B cell (primary cell): ENCODE measurements at regions not wholly inside any gene's neighbourhood (a gene's known extent, or its start where the extent isn't known, plus 50 kb on each side); places are given as distances from the start of the nearest gene placed in this dataset.

Experiments
- EZH2 ChIP-seq: IDR thresholded peaks from 2 replicates; pipeline ENCODE4 v1.6.1; 2012; ENCODE audit warnings: borderline replicate concordance, low read depth, mild to moderate bottlenecking, moderate library complexity, low read length; ENCODE audit not compliant: insufficient read depth, poor library complexity, severe bottlenecking
- TF ChIP-seq, protein P1 (sequence below): fragments of 200-600 bp; IDR thresholded peaks from one replicate; pipeline ENCODE4 v1.8.0; 2022; ENCODE audit warnings: antibody characterized with exemption, mild to moderate bottlenecking

DNA sequence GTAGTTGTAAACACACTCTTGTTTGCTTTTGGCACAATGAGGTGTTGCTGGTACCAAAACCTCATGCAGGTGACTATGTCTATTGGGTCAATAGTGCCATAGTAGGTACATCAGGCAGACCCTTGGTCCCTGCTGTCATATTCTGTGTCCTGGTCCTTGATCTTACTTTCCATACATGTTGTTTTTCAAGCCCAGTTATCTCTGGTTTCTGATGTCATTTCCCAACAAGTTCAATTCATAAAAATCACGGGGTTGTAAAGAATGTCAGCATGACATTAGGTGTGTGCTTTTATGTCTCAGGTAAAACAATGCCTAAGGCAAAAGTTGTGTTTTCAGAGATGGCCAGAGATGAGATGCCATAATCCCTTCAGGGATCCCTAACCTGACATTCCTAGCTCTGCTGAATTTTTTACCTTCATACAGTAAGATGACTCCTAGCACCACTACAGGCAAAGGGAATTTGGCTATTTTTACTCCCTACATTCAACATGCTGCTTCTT lies 390.3 kb upstream of the PKN2 start:
- TF ChIP-seq, protein P1, sequence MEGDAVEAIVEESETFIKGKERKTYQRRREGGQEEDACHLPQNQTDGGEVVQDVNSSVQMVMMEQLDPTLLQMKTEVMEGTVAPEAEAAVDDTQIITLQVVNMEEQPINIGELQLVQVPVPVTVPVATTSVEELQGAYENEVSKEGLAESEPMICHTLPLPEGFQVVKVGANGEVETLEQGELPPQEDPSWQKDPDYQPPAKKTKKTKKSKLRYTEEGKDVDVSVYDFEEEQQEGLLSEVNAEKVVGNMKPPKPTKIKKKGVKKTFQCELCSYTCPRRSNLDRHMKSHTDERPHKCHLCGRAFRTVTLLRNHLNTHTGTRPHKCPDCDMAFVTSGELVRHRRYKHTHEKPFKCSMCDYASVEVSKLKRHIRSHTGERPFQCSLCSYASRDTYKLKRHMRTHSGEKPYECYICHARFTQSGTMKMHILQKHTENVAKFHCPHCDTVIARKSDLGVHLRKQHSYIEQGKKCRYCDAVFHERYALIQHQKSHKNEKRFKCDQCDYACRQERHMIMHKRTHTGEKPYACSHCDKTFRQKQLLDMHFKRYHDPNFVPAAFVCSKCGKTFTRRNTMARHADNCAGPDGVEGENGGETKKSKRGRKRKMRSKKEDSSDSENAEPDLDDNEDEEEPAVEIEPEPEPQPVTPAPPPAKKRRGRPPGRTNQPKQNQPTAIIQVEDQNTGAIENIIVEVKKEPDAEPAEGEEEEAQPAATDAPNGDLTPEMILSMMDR, result no peak
- TF ChIP-seq EZH2, result no peak
